GM12878 (cell line): ENCODE measurements at regions not wholly inside any gene's neighbourhood (a gene's known extent, or its start where the extent isn't known, plus 50 kb on each side); places are given as distances from the start of the nearest gene placed in this dataset.

Experiments
- ATAC-seq: fragments of 200-7000 bp; cut with Tn5 transposase; 3 replicates; pipeline ENCODE4 v1.9.1; 2020; ENCODE audit warnings: mild to moderate bottlenecking, moderate library complexity
- BruUV-seq: library from RNA; stranded (reverse); fragments of 400-500 nt; replicated peaks from 2 replicates; lab custom pipeline; 2021; lab: Mats Ljungman, UMichigan
- CTCF ChIA-PET: fragments of 300-600 bp; sonication (Branson Sonifier 250); formaldehyde crosslinking; extraction: SDS; loops from one replicate; lab custom pipeline; 2021; ENCODE audit warnings: inconsistent platforms; lab: Yijun Ruan, JAX
- POLR2A ChIA-PET: fragments of 350-600 bp; formaldehyde crosslinking; extraction: SDS; loops from one replicate; lab custom pipeline; 2021; ENCODE audit warnings: inconsistent platforms; lab: Charles Lee
- RAD21 ChIA-PET: fragments of 300-600 bp; sonication (Branson Sonifier 250); formaldehyde crosslinking; loops from one replicate; lab custom pipeline; 2023; ENCODE audit warnings: antibody characterized with exemption; ENCODE audit not compliant: unreplicated experiment; lab: Charles Lee
- SMC1A ChIA-PET: fragments of 300-600 bp; sonication (Branson Sonifier 250); formaldehyde crosslinking; loops from one replicate; lab custom pipeline; 2023; ENCODE audit not compliant: unreplicated experiment, uncharacterized antibody; lab: Charles Lee
- DNase-seq: peaks from one replicate; pipeline ENCODE4 v3.0.0-alpha.2; 2011; ENCODE audit warnings: low read depth, low spot score
- FAIRE-seq: peaks from 3 replicates; lab custom pipeline; 2011; peaks lifted over from hg19 to GRCh38; lab: Jason Lieb, UNC
- H2AFZ ChIP-seq: 2 replicates; pipeline ENCODE4 v1.6.0; 2011; ENCODE audit warnings: low read depth, low read length, control low read depth; ENCODE audit not compliant: control insufficient read depth
- H3K27ac ChIP-seq: 2 replicates; pipeline ENCODE4 v1.5.1; 2011; ENCODE audit warnings: control low read depth; ENCODE audit not compliant: control insufficient read depth, insufficient read depth
- H3K27me3 ChIP-seq, 2 experiments: replicated peaks in 1 of 2; 2 replicates each; pipeline versions ENCODE4 v1.6.0 to v1.6.1; 2011; ENCODE audit warnings: low read length in 1 of 2; ENCODE audit not compliant: control insufficient read depth in 2 of 2, insufficient read depth in 2 of 2
- H3K36me3 ChIP-seq, 2 experiments: 2 replicates each; pipeline ENCODE4 v1.5.1; 2011; ENCODE audit warnings: low read length in 1 of 2; ENCODE audit not compliant: control insufficient read depth in 2 of 2, insufficient read depth in 2 of 2
- H3K4me1 ChIP-seq: 2 replicates; pipeline ENCODE4 v1.6.1; 2011; ENCODE audit warnings: mild to moderate bottlenecking, low read length, moderate library complexity, mixed read lengths; ENCODE audit not compliant: control insufficient read depth, insufficient read depth
- H3K4me2 ChIP-seq: 2 replicates; pipeline ENCODE4 v1.6.0; 2011; ENCODE audit warnings: control low read depth; ENCODE audit not compliant: control insufficient read depth, insufficient read depth
- H3K4me3 ChIP-seq: fragments of 200-600 bp; sonication (generic); 2 replicates; pipeline ENCODE4 v1.5.1; 2016
- H3K79me2 ChIP-seq: 2 replicates; pipeline ENCODE4 v1.6.0; 2011; ENCODE audit warnings: low read length; ENCODE audit not compliant: control insufficient read depth, insufficient read depth
- H3K9ac ChIP-seq: 2 replicates; pipeline ENCODE4 v1.8.0; 2011; ENCODE audit warnings: low read length, control low read depth, mixed read lengths; ENCODE audit not compliant: control insufficient read depth, insufficient read depth
- H3K9me3 ChIP-seq: replicated peaks from 3 replicates; pipeline ENCODE4 v1.5.1; 2011; ENCODE audit warnings: mild to moderate bottlenecking, low read length; ENCODE audit not compliant: control insufficient read depth, insufficient read depth
- H4K20me1 ChIP-seq: 2 replicates; pipeline ENCODE4 v1.6.0; 2011; ENCODE audit not compliant: control insufficient read depth, insufficient read depth
- ATF3 ChIP-seq: IDR thresholded peaks from 2 replicates; pipeline ENCODE4 v1.6.1; 2011; ENCODE audit warnings: low read depth, mild to moderate bottlenecking, low read length, moderate library complexity, borderline replicate concordance; ENCODE audit errors: extremely low read depth
- BACH1 ChIP-seq: fragments of 450-650 bp; IDR thresholded peaks from 2 replicates; pipeline ENCODE4 v1.6.1; 2017; ENCODE audit warnings: mild to moderate bottlenecking, borderline replicate concordance
- PAX8 ChIP-seq: fragments of 450-650 bp; IDR thresholded peaks from 2 replicates; pipeline ENCODE4 v1.6.1; 2017; ENCODE audit warnings: mild to moderate bottlenecking, moderate library complexity
- RAD51 ChIP-seq: fragments of 450-650 bp; IDR thresholded peaks from 2 replicates; pipeline ENCODE4 v1.6.1; 2016; ENCODE audit warnings: moderate library complexity, mild to moderate bottlenecking, inconsistent platforms
- ZBTB40 ChIP-seq: fragments of 450-650 bp; IDR thresholded peaks from 2 replicates; pipeline ENCODE4 v1.6.1; 2016; ENCODE audit warnings: mild to moderate bottlenecking, moderate library complexity, borderline replicate concordance
- WGBS: methylation state at CpG from one replicate; pipeline ENCODE4 v1.1.6; 2016; ENCODE audit warnings: low lambda C conversion rate; ENCODE audit not compliant: insufficient replicate concordance, insufficient coverage; ENCODE audit errors: missing lambda C conversion rate; 5-methylcytosine and 5-hydroxymethylcytosine counted together
- in situ Hi-C: fragments of 300-500 bp; cut with MboI; formaldehyde crosslinking; loops from 9 replicates; pipeline ENCODE4 v1.14.3; 2018; ENCODE audit warnings: mixed read lengths
- intact Hi-C: fragments of 100-400 bp; cut with micrococcal nuclease; formaldehyde crosslinking; loops from one replicate; pipeline ENCODE4 v1.14.2; 2022; ENCODE audit not compliant: unreplicated experiment

- H3K27me3 ChIP-seq, result no peaks in the 10 kb centered on the region
- H3K9me3 ChIP-seq, result no peaks in the 10 kb centered on the region; the same call in 2 of the 3 replicates
- RAD21 ChIA-PET, result no interaction called here
- no peaks in the 10 kb centered on the region for H3K79me2 ChIP-seq
- no peak for FAIRE-seq
- no TSS peak for BruUV-seq
- SMC1A ChIA-PET, result no interaction called here
- H3K27ac ChIP-seq, result no peak overlapping the region
- no peak for ATAC-seq
- H3K4me3 ChIP-seq, result no peak overlapping the region
- POLR2A ChIA-PET, result interaction anchor here (1.1 kb wide), 1 partner anchor 12 kb away, joined by 3 read pairs; no protein-coding TSS in a partner anchor
- no peak overlapping the region for H3K4me2 ChIP-seq
- H2AFZ ChIP-seq, result no peak overlapping the region
- no peak overlapping the region for H3K9ac ChIP-seq
- TF ChIP-seq ATF3, result no peak
- TF ChIP-seq PAX8, result no peak
- no peak for TF ChIP-seq RAD51
- no peak for TF ChIP-seq BACH1
- TF ChIP-seq ZBTB40, result no peak
- CTCF ChIA-PET, result interaction anchor here (1.4 kb wide), 1 partner anchor 31 kb away, joined by 3 read pairs; no protein-coding TSS in a partner anchor
- in situ Hi-C loops (no loop called here), intact Hi-C loops (loop anchor here (5.0 kb wide), 1 partner anchor 311 kb away; no protein-coding TSS in a partner anchor)
- H4K20me1 ChIP-seq, result no peaks in the 10 kb centered on the region
- peaks cover 13% of the 10 kb centered on the region for H3K4me1 ChIP-seq
- no peaks in the 10 kb centered on the region for H3K36me3 ChIP-seq
- 59% methylated on average over 14 of the region's 15 CpGs for WGBS
- DNase-seq, result no peak
Measured at GRCh38 chr4:156198511-156198910, 244.8 kb upstream of the CTSO start.
